AG09319 (cell line): ENCODE measurements at regions not wholly inside any gene's neighbourhood (a gene's known extent, or its start where the extent isn't known, plus 50 kb on each side); places are given as distances from the start of the nearest gene placed in this dataset.

Experiments
- DNase-seq: peaks from one replicate; pipeline ENCODE4 v3.0.0-alpha.2; 2010; ENCODE audit warnings: low read depth; ENCODE audit errors: extremely low read depth
- TF ChIP-seq, protein P1 (sequence below): IDR thresholded peaks from 2 replicates; pipeline ENCODE4 v1.5.1; 2011; ENCODE audit warnings: low read depth, mild to moderate bottlenecking, inconsistent platforms, low read length, moderate library complexity

DNA sequence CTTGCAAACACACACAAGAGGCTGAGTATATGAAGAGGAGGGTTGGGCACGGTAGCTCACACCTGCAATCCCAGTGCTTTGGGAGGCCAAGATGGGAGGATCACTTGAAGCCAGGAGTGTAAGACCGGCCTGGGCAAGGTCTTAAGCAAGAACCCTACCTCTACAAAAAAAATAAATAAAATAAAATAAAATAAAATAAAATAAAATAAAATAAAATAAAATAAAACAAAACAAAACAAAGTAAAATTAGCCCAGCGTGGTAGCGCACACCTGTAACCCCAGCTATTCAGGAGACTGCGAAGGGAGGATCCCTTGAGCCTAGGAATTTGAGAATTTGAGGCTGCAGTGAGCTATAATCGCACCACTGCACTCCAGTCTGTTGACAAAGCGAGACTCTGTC, 337.9 kb downstream of the SHANK2 start:
- DNase-seq: no peak
- TF ChIP-seq, protein P1, sequence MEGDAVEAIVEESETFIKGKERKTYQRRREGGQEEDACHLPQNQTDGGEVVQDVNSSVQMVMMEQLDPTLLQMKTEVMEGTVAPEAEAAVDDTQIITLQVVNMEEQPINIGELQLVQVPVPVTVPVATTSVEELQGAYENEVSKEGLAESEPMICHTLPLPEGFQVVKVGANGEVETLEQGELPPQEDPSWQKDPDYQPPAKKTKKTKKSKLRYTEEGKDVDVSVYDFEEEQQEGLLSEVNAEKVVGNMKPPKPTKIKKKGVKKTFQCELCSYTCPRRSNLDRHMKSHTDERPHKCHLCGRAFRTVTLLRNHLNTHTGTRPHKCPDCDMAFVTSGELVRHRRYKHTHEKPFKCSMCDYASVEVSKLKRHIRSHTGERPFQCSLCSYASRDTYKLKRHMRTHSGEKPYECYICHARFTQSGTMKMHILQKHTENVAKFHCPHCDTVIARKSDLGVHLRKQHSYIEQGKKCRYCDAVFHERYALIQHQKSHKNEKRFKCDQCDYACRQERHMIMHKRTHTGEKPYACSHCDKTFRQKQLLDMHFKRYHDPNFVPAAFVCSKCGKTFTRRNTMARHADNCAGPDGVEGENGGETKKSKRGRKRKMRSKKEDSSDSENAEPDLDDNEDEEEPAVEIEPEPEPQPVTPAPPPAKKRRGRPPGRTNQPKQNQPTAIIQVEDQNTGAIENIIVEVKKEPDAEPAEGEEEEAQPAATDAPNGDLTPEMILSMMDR: no peak

DNA sequence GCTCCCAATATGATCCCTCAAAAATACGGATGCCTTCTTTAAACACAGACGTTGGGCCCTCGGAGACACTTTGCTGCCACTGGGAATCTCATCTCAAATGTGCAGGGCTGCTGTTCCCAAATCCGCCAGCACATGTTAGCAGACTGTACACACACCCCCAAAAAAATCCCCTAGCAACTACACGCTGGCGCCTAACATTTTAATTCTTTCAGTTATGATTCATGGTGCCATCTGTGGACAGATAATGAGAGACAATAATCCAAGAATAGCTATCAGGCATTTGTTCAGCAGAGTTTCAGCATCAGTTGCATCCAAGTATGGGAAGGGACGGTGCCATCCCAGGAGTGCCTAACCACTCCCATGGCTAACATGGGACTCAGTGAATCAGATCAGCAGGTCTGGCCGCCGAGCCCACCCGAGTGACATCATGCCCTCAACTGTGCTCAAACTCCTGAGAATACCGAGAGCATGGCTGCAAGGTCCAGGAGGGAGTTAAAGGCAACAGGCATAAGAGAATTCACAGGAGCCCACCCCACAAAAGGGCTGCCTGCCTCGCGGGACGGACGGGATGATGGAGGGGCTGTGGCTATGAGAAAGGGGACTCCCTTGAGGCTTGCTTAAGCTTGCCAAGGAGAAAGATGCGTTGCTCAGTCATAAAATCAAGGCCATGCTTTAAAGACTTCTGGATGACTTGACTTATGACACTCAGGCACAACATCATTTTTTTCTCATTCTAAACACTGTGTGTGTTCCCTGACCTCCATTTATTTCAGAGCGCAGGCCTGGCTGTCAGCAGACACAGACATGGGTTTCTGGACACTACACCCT, 337.0 kb downstream of the SHANK2 start:
- TF ChIP-seq, protein P1: no peak
- no peak for DNase-seq

DNA sequence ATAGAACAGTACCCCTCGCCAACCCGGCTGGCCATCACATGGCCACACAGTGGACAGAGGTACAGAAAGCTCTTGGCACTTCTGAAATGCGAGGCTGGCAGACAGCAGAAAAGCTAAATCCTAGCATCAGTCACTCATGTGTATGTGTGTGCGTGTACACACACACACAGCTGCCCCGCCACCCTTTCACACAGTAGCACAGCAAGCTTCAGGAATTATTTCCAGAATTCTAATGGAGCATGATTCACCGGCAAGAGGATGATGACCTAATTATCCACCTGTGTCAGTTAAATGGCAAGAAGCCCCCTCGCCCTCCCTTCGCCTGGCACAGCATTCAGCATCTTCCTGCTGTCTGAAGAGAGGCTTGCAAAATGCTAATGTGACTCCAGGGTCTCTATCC, 336.0 kb downstream of the SHANK2 start:
- TF ChIP-seq, protein P1: no peak
- DNase-seq: no peak

DNA sequence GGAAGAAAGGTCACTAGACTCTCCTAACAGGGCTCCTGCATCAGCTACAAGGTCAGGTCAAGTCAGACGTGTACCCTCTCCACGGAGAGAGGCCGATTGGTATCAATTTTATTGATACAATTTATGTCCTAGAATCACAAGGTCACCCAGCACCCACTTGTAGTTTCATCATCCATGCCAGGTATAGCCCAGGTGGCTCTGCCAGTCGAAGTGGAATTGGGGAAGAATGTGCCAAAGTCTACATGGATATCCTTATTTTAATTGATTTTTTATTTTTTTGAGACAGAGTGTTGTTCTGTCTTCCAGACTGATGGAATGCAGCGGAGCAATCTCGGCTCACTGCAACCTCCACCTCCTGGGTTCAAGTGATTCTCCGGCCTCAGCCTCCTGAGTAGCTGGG, 334.1 kb downstream of the SHANK2 start:
- DNase-seq: no peak
- TF ChIP-seq, protein P1: no peak

DNA sequence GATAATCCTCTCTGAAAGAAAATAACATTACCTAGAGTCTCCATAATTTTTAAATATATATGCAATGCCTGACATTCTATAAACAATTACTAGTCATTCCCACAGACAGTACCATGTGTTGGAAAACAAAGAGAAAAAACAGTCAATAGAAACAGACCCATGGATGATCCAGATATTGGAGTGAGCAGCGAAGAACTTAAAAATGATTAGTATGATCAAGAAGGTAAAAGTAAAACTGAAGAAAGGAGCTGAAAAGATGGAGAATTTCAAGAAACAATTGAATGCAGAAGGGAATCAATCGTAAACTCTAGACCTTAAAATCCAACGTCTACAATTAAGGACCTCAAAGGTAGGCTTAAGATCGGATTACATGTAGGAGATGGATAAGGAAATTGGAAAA, 330.6 kb downstream of the SHANK2 start:
- TF ChIP-seq, protein P1: no peak
- DNase-seq: no peak

DNA sequence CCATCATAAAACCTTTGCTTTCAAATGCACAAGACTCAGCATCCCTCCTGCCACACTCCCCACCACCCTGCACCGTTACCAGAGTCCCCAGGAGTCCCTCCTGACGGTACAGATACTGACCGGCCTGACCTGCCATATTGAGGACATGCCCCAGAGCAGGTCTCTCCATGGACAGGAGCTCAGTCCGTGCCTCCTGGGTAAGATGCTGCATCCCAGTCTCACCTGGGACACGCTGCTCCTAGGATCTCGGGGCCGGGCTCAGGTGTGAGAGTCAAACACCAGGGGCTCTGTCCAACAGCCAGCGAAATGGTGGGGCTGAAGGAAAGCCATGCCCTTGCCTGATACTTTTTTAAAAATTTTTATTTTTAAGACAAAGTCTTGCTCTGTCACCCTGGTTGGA, 328.3 kb downstream of the SHANK2 start:
- TF ChIP-seq, protein P1: no peak
- no peak for DNase-seq

DNA sequence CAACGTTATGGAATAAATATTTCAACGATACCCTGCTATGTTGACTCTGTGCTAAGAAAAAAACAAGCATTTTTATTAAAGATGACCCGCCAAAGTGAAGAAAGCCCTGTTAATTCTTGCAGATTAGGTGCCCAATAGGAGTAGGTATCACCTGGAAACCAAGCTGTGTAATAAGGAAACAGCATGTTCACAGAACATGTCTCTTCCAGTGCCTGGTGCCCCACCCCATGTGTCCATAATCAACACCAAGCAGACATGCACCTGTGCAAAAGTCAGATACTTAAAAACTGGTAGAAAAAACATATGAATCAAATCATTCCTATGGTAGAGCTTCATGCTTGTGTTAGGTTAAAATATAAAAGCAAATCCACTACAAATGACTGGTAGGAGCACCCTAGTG, 327.1 kb downstream of the SHANK2 start:
- TF ChIP-seq, protein P1: no peak

More for the DNA sequence above, 327.1 kb downstream of the SHANK2 start:
- DNase-seq: no peak
